ENCODE measurements at regions not wholly inside any gene's neighbourhood (a gene's known extent, or its start where the extent isn't known, plus 50 kb on each side); places are given as distances from the start of the nearest gene placed in this dataset.

GRCh38 chr2:150690261-150690660, 202.8 kb upstream of the RND3 start:
- TF ChIP-seq CTCF (IDR thresholded peaks at IDR 0.05) (no peak), POLR2A (IDR thresholded peaks at IDR 0.05) (no peak)
